Activated CD4-positive, alpha-beta T cell treated with anti-CD3 and anti-CD28 coated beads, Interleukin-10, Interleukin-2, amounts not matched to agents 100 ng/mL and 50 ng/mL, durations not matched to agents 16 hours and 8 hours (primary cell): ENCODE measurements at regions not wholly inside any gene's neighbourhood (a gene's known extent, or its start where the extent isn't known, plus 50 kb on each side); places are given as distances from the start of the nearest gene placed in this dataset.
"Not testable (repeated sequence)": the region's sequence is repeated elsewhere in the genome, so short reads cannot be mapped to it uniquely, and the experiment has no call there.

ENCODE experiments used
- DNase-seq: peaks from one replicate; pipeline ENCODE4 v3.0.0-alpha.2; 2020

DNA sequence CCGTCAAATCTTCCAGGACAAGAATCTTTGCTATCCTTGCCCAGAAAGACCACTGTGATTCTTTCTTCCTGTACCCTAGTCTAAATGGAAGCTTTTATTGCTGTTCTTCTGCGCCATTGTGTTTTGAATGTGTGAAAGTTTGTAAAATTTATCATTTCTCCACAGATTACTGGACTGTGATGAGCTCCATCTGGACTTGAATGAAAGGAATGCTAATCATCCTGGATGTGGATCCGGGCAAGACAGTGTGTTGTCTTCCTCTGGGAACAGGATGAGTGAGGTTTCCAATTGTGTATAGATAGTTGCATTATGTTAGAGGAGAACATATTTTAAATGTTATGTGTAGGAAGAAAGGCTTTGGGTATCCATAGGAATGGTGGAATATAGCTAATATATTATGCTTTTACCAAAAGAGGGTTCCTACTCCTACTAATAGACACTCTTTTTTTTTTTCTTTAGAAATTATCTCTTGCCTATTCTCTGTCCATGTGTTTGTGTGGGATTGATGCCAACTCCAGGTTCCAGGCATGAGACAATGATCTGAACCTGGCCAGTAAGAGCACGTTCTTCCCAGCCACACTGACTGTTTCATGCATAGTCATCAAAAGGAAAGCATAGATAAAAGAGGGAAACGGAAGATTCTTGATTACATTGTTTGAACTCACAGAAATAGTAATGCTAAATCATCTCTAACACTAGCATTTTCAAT lies 803.6 kb upstream of the ADGRL3 start:
- DNase-seq, result no peak

DNA sequence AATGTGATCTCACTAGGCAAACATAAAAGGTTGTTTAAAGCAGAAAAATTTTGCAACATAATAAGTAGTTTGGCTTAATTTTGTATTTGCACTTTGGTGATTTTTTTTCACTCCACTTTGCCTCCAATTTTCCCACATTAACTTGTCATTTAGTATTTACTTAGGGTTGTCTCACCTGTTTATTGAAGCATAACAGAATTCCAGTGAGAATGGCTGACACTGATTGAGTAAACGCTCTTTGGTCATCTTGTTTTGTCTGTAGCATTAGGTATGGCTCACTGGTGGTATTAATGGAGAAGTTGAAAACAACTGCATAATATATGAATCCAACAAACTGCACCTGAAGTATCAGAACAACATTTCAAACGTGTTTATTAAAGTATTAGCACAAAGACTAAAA lies 799.5 kb upstream of the ADGRL3 start:
- DNase-seq, result no peak

DNA sequence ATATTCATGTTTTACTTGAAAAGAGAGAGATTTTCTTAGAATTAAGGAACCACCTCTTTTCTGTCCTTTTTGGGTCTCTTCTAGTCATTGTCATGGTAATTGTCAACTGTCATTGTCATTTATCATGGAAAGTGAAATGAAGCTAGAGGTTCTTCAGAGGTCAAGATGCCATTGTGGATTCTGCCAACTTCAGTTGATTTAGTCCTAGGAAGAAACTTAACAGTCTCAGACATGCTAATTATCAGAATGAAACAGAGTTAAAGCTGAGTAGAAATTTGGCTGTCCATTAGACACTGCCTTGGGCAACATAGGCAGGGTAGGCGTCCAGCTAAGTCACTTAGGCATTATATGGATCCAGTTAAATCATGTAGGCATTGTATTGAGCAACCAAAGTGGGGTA lies 796.1 kb upstream of the ADGRL3 start:
- no peak for DNase-seq

DNA sequence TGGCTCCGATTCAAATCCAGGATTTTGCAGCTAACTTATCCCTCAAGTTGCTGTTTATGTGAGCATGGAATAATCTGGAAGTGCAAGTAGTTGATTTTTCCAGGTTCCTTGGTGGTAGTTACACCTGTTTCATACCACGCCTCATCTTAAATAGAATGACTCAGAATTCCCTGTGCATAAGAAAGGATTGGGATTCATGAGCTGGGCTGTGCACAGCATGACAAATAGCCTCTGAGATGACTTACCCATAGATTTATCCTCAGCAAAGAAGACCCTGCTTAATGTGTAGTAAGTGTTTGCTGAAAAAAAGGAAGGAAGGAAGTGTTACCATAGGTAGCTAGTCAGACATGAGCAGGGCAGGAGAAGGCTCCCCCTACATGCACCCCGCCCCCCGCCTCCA lies 777.7 kb upstream of the ADGRL3 start:
- no peak for DNase-seq

DNA sequence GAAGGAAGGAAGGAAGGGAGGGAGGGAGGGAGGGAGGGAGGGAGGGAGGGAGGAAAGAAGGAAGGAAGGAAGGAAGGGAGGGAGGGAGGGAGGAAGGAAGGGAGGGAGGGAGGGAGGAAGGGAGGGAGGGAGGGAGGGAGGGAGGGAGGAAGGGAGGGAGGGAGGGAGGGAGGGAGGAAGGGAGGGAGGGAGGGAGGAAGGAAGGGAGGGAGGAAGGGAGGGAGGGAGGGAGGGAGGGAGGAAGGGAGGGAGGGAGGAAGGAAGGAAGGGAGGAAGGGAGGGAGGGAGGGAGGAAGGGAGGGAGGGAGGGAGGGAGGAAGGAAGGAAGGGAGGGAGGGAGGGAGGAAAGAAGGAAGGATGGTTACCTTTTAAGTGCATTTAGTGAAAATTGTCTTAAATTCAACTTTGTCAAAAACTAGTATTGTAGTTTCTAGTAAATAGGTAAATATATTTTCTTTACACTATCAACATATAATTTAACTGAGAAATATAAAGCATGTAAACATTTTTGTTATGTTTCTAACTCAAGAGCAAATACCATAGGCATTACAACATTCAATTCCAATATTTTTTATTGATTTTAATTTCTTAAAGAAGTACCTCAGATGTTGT lies 776.4 kb upstream of the ADGRL3 start:
- not testable (repeated sequence) for DNase-seq

DNA sequence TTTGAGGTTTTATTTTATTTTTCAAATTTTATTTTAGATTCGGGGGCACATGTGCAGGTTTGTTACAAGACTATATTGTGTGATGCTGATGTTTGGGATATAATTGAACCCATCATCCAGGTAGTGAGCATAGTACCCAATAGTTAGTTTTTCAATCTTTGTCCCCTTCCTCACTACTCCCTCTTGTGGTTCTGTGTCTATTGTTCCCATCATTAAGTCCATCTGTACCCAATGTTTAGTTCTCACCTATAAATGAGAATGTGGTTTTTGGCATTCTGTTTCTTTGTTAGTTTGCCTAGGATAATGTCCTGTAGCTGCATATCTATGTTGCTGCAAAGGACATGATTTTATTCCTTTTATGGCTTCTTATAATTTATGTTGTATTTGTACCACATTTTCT lies 767.2 kb upstream of the ADGRL3 start:
- DNase-seq, result no peak

DNA sequence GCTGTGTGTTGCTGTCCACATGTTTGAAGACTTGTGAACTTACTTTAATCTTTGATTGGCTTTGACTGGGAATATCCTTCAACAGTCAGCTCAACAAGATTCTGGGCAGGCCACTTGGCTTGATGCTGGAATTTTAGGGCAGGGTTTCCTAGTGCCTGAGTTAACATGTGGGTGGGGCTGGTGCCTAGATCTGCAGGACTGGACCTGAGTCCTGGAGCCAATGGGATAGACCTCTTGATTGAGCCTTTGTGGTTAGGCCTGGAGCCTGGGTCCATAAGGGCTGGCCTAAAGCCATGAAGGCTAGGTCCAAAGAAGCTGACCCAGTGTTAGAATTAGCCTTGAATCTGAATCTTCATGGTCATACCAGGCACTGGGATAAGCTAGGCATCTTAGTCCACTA lies 757.1 kb upstream of the ADGRL3 start:
- no peak for DNase-seq

DNA sequence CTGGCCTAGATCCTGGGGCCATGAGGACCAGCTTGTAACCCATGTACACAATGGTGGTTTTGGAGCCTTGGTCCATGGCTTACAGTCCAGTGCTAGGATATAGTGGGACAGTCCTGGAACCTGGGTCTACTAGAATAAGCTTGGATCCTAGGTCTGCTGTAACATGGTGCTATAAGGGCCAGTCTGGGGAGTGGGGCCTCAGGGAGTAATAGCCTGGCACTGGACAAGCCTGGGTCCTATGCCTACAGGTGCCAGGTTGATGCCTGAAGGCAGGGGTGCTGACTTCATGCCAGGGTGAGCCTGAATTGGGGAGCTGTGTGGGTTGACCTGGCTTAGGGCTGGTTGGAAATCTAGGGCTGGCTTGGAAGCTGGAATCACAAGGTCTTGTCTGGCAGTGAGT lies 756.3 kb upstream of the ADGRL3 start:
- no peak for DNase-seq

DNA sequence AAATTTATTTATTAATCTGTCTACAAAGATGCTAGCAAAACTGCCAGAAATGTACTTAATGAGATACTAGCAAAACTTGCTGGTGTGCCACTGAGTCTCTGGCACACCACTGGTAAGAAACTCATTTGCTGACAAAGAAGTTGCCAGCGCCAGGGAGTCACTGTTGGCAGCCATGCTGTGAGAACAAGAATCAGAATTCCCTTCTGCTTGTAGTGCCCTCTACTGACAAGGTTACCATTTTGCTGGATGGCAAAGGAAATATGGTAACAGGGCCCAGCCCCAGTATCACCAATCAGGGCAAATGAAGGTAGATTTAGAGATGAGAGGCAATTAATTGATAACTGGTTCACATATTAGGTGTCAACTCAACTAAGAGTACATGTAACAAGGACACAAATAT lies 750.1 kb upstream of the ADGRL3 start:
- DNase-seq, result no peak

DNA sequence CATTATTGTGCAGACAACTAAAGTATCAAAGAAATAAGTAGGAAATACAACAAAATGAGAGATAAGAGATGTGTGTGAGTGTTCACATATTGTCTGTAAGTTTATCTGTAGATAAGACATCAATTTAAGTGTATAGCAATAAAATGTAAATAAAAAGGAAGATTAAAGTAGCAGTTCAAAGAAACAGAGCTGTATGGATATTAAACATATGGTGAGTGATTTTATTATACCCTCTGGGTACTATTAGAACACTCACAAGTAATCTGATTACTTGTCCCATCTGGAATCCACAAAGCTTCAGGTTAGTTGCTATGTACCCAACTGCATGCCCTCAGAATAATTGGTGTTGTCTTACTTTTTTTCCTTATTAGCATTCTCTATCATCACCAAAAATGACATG lies 747.9 kb upstream of the ADGRL3 start:
- DNase-seq, result no peak

DNA sequence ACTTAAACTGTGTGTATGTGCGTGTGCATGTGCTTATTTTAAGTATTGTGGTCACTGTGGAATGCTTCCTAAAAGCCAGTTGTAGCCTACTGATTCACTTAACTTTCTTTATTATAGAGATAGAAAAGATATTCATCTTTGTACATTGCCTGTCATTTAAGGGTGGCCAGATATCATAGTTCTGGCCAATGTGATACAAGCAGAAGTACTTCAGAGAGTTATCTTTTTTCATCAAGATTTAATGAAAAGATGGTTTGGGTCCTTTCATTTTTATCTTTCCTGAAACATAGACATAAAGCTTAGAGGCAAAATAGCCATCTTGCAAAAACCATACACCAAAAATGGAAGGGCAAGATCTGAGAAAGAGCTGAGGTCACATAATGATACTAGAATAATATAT lies 744.7 kb upstream of the ADGRL3 start:
- no peak for DNase-seq

DNA sequence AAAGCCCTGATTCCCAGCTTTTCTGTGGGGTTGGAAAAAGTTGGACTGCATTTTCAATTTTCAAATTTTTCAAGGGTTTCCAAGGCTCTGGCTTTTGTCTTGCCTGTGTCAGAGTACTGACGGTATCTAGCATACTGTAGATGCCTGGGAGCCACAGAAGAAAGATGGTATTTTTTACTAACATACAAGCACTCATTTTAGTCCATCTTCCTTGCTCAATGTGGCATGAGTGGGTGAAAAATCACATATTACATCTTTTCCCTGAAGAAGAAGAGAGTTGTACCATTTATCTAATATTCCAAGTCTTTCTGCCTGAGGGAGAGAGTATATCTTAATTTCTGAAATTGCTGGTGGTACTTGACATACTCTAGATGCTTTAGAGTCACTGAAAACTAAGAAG lies 738.6 kb upstream of the ADGRL3 start:
- no peak for DNase-seq

DNA sequence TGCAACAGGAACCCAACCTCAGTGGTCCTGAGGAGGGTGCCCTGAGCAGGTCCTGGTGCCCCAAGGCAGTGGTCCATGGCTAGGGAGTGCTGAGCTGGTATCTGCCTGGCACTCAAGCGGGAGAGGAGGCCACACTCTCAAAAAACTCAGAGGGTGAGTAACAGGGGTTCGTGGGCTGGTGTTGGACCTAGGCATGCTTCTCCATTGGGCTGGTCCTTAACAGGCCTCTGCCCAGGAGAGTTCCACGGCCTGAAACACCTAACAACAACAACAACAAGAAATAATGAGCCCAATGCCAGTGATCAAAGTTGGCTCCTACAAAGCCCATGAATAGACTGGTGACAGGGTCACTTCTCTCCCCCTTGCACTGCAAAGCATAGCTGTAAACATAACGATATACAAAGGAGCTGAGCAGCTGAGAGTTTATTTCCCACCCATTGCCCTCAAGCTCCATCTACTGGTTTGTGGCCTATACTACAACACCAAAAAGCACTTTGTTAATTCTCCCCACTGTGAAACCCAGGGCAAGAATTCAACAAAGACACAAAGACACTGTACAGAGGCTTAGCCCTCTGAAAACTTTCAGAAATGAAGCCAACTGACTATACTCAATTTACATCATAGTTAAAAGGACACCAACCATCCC lies 736.1 kb upstream of the ADGRL3 start:
- no peak for DNase-seq

DNA sequence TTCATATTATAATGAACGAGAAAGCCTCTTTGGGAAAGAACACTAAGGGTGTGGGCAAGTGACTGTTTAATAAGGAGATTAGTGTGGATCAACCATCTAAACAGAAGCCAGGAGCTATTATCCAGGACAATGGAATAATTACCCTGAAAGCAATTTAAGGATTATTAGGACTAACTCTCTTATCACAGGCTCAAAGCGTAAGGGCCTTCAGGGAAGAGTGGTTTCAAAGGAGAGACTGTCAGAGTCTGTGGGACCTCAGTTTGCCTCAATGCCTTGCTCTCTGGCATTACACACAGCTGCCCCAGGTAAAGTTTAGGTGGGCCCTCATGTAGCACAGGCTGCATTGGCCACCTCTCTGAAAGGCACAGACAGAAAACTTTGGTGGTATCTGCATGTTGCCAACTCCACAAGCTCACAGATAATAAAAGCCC lies 717.2 kb upstream of the ADGRL3 start:
- no peak for DNase-seq

DNA sequence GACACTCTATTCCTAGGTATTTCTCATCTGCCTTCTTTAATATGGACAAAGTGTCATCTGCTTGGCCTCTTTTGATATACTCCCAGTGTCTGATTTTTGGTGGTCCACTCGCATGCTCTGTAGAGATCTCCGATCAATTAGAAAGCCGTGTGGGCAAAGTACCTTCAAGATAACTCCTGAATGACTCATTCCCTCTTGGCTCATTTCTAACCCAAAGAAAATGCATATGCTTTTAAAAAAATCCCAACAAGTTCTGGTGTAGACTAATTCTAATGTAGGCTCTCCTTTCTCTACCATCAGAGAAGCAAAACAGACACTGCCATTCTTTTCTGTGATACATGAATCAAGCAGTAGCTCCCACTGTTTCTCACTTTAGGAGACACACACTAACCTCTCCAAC lies 714.9 kb upstream of the ADGRL3 start:
- DNase-seq, result no peak

DNA sequence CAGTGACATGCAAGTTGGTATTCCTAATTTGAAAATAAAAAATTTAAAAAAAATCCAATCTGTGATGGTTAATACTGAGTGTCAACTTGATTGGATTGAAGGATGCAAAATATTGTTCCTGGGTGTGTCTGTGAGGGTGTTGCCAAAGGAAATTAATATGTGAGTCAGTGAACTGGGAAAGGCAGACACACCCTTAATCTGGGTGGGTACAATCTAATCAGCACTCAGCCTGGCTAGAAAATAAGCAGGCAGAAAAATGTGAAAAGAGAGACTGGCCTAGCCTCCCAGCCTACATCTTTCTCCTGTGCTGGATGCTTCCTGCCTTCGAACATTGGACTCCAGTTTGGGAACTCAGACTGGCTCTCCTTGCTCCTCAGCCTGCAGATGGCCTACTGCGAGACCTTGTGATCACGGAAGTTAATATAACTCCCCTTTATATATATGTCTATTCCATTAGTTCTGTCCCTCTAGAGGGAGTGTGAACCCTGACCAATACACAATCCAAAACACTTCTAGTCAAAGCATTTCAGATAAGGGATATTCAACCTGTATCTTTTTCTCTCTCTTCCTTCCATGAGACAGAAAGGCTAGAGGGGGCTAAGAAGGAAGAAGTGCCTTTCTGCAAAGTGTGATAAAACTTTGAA lies 712.9 kb upstream of the ADGRL3 start:
- DNase-seq, result not testable (repeated sequence)

DNA sequence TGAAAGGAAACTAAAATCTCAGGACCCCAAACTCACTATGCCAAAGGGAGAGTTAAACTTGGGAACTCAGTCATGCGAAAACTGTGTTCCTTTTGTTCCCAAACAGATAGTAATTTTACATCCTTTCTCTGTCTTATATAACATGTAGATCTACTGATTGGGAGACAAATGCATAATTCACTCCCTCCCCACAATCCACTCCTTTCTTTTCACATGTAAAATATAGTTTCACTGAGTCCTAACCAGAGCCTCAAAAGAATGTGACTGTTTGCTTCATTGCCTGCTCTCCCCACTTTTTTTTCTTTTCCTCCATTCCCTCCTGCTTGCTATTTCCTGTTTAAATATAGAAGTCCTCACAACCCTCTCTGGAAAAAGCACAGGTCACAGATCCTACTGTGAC lies 699.3 kb upstream of the ADGRL3 start:
- DNase-seq, result no peak

DNA sequence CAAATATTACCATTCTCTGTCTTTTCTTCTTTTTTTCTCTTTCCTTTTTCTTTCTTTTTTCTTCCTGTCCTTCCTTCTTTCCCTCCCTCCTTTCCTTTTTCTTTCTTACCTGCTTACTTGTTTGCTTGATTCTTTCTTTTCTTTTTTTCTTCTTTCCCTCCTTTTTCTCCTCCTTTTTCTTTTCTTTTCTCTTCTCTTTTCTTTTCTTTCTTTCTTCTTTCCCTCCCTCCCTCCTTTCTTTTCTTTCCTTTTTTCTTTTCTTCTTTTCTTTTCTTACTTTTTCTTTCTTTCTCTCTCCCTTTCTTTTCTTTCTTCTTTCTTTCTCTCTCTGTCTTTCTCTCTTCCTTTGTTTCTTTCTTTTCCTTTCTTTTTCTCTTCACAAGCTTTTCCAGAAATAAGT lies 697.4 kb upstream of the ADGRL3 start:
- DNase-seq, result no peak

DNA sequence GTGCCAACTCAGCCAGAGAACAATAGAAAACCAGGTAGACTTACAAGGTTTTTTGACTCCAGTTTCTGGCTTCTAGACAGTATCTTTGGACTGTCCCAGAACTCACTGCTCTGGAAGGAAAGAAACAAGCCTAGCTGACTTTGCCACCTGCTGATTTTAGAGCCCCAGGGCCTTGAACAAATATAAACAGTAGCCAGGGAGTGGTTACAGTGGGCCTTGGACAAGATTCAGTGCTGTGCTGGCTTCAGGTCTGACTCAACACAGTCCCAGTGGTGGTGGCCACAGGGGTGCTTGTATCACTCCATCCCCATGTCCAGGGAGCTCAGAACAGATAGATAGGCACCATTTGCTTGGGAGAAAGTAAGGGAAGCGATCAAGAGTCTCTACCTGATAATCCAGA lies 694.1 kb upstream of the ADGRL3 start:
- no peak for DNase-seq

DNA sequence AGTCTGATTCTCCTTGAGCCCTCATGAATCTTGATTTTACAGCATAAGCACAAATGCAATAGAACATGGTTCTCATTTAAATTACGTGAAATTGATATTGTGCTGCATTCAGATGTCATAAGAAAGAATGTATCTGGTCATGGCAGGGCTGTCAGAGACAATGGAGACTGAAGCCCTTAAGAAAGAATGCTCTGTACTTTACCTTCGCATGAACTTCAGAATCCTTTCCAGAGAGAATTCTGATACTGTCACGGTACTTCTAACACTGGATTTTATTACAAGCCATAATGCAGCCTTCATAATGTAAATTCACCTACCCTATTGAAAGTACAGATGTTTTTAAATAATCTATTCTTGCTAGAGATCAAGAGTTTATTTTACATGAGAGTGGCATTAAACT lies 677.9 kb upstream of the ADGRL3 start:
- no peak for DNase-seq

DNA sequence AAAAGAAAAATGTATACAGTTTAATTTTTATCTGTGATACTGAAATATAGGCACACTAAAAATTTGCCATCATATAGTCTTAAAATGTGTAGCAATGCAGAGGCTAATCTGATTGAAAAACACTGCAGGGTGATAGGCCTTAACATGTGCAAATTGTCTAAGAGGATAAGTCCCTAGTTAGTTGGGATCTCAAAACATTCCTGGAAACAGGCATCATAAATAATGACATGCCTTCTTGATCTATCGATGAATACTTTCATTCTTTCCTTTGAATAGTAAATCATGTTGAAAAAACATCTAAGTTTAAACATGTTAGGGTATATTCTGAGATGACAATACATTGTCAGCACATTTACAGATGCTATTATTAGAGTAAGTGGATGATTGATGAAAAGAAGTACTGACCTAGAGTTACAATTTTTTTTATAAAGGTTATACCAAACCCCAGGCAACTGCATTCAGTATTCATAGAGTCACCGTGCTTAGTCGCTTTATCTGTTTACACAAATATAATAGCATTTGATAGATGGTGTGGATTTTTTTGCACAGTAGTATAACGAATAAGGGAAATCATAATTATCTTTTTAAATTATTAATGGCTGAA lies 668.2 kb upstream of the ADGRL3 start:
- no peak for DNase-seq

DNA sequence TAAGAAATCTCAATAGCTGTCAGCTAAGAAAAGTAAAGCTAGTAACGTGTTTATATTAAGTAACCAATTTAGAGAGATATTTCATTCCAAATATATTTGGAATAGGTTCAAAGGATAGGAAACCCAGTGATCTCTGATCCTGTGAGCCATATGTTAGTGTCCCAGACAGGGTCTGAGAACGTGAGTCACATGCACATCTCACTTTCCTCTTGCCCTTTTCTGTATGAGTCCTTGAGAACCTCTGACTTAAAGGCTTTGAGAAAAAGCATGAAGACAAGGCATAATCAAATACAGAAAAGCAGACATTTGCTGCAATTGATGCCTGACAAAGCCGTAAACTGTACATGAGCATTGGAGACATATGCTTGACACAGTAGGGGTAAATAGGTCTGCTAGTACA lies 655.1 kb upstream of the ADGRL3 start:
- DNase-seq, result no peak

DNA sequence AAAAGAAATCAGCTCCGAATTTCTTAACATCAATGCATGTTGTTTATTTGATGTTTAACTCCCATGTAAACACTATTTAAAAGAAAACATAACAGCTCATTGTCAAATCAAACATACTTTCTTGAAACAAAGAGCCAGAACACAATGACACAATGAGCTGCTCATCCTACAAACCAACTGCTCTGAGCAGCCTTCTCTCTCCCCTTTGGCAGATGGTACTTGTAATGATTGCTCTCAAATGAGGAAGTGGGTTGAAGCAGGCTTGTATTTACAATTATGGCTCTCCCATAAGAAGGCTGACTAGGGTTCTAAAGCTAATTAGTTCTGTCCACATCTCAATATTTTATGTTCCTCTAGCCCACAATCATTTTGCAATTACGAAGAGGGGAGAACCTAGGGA lies 637.8 kb upstream of the ADGRL3 start:
- no peak for DNase-seq

DNA sequence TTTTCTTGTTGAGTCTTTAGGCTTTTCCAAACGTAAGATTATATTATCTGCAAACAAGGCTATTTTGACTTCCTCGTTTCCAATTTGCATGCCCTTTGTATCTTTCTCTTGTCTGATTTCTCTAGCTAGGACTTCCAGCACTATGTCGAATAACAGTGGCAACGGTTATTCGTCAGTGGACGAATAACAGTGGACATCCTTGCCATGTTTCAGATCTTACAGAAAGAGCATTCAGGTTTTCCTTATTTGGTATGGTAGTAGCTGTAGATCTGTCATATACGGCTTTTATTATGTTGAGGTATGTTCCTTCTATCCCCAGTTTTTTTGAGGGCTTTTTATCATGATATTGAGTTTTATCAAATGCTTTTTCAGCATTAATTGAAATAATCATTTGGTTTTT lies 634.6 kb upstream of the ADGRL3 start:
- no peak for DNase-seq
